ENCODE measurements at regions not wholly inside any gene's neighbourhood (a gene's known extent, or its start where the extent isn't known, plus 50 kb on each side); places are given as distances from the start of the nearest gene placed in this dataset.
"Not testable (repeated sequence)": the region's sequence is repeated elsewhere in the genome, so short reads cannot be mapped to it uniquely, and the experiment has no call there.

GRCh38 chr18:30419399-30419798, 623.1 kb downstream of the DSC3 start:
- not testable (repeated sequence) for DNase-seq

GRCh38 chr18:30415903-30416302, 626.6 kb downstream of the DSC3 start:
- no peak for DNase-seq

DNA sequence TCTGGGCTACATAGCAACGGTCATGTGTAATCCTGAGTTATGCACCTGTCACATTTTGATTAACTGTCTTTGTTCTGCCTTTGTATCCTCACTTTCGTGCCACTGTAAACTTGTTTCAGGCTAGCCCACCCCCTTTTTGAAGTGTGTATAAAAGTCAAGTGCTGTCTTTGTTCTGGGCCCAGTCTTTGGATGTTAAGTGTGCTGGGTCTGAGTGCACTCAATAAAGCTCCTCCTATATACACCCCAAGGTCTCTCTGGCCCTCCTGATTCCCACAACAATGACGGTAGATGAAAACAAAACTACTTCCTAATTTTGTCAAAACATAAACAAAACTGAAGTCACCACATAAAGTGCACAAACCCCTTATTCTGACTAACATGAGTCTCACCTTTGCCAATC, 633.4 kb downstream of the DSC3 start:
- no peak for DNase-seq

DNA sequence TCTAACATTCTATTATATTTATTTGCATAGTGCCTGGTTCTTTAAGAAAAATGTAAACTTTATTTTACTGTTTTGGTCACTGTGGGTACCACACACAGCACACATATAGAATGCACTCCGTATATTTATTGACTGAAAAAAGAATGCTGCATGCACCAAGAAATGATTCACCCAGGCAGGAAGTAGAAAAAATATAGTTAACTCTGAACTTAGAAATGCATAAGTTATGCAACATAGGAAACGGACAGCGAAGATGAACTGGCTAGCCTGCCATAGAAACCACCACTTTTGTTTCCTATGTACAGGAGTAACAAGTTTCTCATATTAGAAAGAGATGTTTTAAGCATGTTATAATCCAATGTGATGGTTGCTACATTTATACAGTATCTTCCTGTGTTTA, 635.8 kb downstream of the DSC3 start:
- no peak for DNase-seq

- no peak for DNase-seq
Measured at GRCh38 chr18:30405038-30405437, 637.5 kb downstream of the DSC3 start.

- no peak for DNase-seq
Measured at GRCh38 chr18:30404422-30404821, 638.1 kb downstream of the DSC3 start.

GRCh38 chr18:30403278-30403677, 639.3 kb downstream of the DSC3 start:
- no peak for DNase-seq

GRCh38 chr18:30387401-30387800, 655.1 kb downstream of the DSC3 start:
- no peak for DNase-seq

- no peak for DNase-seq
Measured at GRCh38 chr18:30386624-30387023, 655.9 kb downstream of the DSC3 start.

GRCh38 chr18:30385684-30386083, 656.9 kb downstream of the DSC3 start:
- no peak for DNase-seq

GRCh38 chr18:30381826-30382225, 660.7 kb downstream of the DSC3 start:
- no peak for DNase-seq

DNA sequence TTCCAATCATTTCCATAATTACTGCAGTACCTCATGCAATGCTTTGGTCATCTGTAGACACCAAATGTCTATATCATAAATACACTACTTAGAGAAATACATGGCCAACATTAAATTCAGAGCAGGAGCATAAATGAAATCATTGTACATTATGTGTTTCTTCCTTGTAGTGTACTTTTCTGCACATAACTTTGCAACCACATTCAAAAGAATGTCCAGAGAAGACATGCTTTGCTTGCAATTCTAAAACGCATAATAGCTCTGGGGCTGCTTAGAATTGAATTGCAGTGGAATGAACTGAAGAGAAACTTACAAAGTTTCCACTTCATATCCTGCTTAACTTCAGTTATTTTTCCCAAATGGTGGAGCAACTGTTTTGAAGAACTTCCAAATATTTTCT, 664.4 kb downstream of the DSC3 start:
- DNase-seq = no peak

- DNase-seq = no peak
Measured at GRCh38 chr18:30376515-30376914, 666.0 kb downstream of the DSC3 start.

GRCh38 chr18:30361864-30362540, 680.5 kb downstream of the DSC3 start:
- no peak for DNase-seq

GRCh38 chr18:30359521-30359920, 683.0 kb downstream of the DSC3 start:
- DNase-seq = no peak

DNA sequence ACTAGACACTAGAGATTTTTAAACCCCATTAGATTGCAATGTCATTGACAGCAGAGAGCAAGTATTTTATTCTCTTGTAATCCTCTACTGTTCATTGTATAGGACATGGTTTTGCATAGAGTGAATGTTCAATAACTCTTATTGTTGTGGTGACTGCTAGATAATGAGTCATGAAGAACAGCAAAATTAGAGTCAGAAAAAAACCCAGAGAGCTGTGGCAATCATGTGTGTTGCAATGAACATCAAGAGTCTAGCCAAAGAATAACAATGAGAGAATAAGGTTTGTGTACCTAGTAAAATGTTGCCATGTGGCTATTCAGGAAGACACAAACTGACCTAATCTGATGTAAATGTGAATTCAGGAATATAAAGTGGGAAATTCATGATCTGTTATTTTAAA, 684.0 kb downstream of the DSC3 start:
- no peak for DNase-seq

DNA sequence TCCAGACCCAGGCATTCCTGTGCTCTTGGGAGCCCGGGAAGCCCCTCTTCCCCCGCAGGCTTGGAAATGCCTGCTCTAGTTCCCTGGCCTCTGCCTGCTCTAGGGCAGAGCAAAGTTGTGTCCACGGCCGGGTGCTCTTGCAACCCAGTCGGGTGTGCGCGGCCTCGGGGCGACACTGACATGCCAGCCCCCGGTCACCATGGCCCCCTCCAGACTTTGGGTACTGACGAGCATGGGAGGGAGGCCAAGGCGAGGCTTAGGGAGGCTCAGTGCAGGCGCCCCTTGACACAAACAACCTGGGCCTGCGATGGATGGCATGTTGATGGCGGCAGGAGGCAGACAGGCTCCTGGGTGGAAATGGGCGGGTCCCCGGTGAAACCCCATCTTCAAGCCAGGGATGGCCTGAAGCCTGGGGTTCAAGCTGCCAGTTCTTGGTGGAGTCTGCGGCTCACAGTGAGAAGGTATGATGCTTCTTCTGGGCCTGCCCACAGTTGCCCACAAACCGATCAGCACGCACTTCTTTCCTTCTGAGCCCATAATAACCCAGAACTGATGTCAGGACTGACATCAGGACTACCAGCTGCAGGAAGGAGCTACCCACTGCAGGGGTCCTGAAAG, 689.9 kb downstream of the DSC3 start:
- DNase-seq = no peak

- DNase-seq = no peak
Measured at GRCh38 chr18:30350263-30350662, 692.3 kb downstream of the DSC3 start.

DNA sequence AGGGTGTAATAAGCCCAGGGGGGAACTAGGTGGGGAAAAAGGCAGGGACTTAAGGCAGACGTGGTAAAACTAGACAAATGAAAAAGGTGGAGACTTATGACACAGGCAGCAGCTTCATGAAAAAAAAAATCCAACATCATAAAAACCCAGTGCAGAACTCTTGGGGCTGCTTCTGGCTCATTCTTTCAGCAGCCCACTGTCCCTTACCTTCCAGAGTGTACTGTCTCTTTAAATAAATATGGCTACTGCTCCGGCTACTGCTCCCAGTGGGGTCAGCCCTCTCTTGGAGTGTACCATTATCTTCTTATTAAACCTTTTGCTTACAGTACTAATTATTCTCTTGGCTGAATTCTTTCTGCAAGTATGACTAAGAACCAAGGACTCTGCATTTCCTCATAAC, 699.5 kb downstream of the DSC3 start:
- no peak for DNase-seq

DNA sequence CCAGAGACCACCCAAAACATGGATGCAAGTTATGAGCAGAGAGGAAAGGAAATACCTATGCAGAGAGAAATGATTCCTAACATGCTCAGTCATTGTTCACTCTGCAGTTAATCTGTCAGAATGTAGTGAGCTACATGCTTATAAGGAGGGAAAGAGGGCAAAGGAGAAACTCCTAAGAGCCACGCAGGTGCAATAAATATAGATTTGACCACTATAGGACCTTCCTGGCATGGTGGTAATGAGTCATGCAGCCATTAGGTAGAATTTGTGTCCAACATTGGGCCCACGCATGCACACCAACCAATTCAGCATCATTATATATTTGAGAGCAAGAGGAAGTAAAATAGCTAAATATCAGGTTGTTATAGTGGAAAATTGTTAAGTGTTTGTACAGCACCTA, 699.9 kb downstream of the DSC3 start:
- DNase-seq = no peak

- DNase-seq = no peak
Measured at GRCh38 chr18:30334781-30335180, 707.8 kb downstream of the DSC3 start.

- no peak for DNase-seq
Measured at GRCh38 chr18:30333310-30333709, 709.2 kb downstream of the DSC3 start.

DNA sequence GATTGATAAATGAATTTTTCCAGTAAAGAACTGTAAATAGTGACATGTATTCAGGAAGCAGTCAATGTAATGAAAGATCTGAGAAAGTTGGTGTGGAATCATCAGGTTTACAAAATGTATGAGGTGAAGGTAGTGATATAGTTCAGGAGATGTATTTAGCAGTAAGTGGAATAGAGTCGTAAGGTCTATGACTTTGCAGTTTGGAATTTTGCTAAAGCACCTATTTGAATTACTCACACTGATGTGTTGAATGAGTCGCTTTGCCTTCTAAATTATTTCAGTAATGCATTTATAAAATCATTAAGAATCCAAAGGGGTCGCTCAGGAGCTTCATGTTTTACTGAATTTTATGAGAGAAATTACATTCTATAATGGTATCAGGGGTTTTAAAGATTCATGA, 713.7 kb downstream of the DSC3 start:
- DNase-seq = no peak

GRCh38 chr18:30302181-30302580, 740.4 kb downstream of the DSC3 start:
- DNase-seq = no peak

- DNase-seq = no peak
Measured at GRCh38 chr18:30298769-30299168, 743.8 kb downstream of the DSC3 start.
